ELF-1 (cell line): ENCODE measurements at regions not wholly inside any gene's neighbourhood (a gene's known extent, or its start where the extent isn't known, plus 50 kb on each side); places are given as distances from the start of the nearest gene placed in this dataset.

Experiments
- DNase-seq: peaks from one replicate; pipeline ENCODE4 v3.0.0-alpha.2; 2016; ENCODE audit warnings: low read depth, low spot score

DNA sequence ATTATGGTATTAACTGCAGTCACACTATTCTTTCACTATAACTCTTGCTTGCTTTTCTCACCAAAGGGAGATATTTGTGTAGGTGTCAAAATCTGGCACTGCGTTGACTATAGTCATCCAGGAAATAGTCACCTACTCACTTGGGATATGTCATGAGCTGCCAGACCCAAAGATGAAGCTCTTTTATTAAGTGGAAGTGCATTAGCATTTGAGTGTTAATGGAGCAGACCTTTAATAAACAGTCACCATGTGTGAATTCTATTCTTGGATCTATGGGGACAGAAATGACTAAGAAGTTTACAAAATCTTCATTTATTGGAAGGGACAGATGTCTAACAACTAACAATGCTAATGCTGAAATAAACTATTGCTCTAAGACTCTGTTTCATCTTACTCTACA lies 130.1 kb upstream of the NEDD9 start:
- DNase-seq: no peak

DNA sequence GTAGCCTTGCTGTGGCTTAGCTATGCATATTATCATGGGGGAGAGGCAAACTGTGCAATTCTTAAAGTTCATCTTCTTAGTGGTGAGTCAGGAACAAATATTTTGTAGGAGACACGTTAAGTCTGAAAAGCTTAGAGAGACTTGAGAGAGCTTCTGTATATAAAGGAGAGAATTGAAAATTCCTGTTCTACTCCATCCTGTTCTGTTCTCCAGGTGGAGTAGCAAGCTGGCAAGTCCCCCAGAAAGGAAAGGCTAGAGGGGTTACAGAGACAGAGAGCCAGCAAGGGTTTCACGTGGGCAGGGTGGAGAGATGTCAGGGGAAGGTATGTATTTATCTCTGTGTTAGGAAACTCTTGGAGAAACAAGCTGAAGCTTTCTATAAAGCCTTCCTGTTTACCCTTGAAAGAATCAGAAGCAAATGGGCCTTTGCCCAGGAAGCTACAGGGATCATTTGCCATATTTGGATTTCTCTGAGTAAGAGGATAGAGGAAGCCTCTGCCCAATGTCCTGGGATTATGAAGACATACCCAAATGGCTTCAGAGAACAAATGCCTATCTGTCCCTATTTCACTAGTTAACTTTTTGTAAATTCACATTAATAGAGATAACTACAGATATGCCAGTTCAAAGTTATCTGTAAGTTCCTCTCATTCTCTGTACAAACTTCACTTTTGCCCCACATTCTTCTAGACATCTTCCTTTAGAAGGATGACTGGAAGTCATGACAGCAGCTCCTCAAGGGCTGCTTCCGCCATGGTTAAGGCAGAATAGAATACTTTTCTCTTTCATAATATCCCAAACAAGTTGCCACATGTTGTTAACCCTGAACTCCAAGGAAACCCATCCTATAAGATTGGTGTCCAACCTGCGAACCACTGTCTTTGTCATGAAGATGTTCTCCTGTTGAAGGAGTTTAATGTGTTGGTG lies 126.7 kb upstream of the NEDD9 start:
- no peak for DNase-seq

DNA sequence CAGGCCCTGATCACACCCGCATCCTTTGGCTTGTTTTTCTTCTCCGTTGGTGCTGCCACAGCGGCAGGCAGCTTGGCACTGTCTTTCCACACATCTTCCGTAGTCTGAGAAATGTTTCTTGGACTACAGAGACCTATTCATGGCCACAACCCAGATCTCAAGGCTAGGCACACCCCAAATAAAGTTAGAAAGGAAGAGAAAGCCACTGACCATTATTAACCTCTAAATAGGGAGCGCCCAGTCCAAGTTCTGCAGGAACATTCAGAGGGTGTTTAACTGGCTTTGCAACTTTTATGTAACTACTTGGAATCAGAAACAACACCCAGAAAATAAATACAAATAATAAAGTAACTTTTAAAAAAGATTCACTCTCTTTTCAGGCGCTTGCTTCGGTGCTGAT lies 124.8 kb upstream of the NEDD9 start:
- no peak for DNase-seq

GRCh38 chr6:11356404-11357155 lies 124.1 kb upstream of the NEDD9 start:
- DNase-seq: no peak

GRCh38 chr6:11353921-11354389 lies 121.5 kb upstream of the NEDD9 start:
- no peak for DNase-seq

- DNase-seq: no peak
Measured at GRCh38 chr6:11350294-11350693, 117.8 kb upstream of the NEDD9 start.

- no peak for DNase-seq
Measured at GRCh38 chr6:11349880-11350279, 117.4 kb upstream of the NEDD9 start.

- DNase-seq: no peak
Measured at GRCh38 chr6:11346516-11346915, 114.0 kb upstream of the NEDD9 start.

DNA sequence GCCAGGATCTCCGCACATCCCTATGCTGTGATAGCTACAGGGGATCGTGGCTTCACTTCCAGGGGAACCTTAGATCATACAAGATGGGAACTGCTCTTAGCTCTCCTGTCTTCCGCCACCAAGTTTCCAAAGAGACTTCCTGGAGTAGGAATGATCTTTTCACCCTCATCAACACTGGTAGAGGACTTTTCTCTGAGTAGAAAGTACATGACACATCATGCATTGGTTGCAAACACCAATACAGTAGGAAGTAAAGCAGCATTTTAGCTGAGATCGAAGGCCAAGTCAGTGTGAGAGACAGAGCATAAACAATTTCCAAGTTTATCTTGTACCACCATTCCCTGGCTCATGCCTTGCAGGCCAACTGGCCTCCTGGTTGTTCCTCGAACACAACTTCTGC lies 113.1 kb upstream of the NEDD9 start:
- no peak for DNase-seq

DNA sequence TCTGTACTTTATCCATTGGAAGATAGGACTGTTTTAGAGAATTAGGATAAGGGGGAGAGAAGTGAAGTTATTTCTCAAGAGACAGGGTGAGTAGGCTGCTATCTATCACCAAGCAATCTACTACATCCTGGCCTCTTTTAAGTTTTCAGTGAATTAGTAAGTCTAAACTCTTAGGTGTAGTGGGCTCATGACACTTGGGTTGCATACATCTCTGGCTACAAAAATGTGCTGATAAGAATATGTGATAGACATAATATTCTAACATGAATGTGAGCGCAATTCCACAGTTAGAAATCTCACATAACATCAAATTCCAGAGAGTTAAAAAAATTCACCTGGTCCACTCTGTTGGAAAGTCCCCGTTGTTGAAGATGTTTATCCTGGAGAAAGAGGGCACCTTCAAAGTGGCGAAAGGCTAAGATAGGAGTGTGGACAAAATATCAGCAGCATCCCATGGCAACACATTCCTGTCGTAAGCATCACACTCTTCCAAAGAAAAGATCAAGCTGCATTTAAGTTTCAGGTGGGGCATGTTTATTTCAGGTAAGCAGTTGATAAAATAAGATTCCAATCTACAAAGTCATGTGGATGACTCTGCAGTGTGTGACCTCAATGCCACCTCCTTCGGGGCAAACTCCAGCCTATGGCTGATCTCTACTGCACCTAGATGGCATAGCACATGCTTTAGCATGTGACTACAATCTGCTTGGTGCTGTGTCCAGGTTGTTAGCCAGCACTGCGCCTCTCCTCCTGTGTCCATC lies 111.7 kb upstream of the NEDD9 start:
- DNase-seq: no peak

DNA sequence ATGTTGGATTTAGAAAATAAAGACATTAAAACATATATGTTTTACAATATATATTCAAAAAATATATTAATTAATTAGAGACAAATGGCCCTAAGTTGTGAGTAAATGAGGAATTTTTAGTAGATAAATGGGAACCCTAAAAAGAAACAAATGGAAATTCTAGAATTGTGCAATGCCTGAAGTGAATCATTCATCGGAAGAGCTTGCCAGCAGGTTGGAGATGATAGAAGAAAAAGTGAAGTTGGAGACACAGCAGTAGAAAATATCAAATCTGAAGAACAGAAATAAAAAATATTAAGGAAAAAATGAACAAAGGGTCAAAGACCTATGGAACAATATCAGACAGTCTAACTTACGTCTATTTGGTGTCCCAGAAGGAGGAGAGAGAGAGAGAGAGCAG lies 109.4 kb upstream of the NEDD9 start:
- no peak for DNase-seq

DNA sequence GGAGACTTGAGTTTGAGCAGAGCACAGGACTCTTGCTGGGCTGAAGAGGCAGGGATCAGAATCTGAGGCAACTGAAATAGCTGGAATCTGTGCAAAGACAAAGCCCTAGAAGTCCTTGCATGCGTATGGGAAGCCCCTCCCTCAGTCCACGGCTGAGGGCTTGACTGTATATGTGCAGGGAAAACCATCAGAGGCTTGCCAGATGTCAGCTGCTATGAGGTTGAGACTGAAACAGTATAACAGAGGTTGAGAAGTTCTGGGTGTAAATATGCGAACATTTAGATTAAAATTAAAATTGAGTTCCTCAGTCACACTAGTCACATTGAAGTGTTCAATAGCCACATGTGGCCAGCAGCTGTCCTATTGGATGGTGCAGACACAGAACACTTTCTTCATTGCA lies 108.8 kb upstream of the NEDD9 start:
- DNase-seq: no peak

DNA sequence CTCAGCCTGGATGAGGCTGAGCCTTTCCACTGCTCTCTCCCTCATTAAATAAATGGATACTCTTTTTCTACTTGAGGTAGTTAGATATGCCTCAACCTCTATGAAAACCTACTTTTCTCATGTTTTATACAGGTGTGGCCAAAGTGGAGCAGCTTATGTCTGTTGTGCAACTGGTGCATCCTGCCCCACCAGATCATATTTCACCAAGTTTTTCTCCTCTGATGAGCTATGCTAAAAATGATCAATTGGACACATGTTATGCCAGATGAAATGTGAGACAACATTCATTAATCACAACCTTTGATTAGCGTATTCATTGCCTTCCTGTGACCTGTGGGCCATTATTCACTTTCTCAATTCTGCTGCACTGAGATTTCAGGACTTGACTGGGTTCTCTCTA lies 106.9 kb upstream of the NEDD9 start:
- DNase-seq: no peak

DNA sequence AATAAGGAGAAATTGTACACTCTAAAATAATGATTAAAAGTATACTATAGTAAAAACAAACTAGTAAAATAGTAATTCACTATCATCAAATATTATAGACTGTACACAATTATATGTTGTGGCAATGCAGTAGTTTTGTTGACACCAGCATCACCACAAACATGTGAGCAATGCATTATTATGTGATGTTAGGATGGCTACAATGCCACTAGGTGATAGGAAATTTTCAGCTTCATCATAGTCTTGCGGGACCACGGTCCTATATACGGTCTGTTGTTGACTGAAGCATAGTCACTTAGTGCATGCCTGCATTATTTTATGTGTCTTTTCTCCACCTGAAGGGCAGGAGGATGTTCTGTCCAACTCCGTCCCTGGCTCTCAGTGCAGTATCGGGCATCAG lies 104.8 kb upstream of the NEDD9 start:
- no peak for DNase-seq

DNA sequence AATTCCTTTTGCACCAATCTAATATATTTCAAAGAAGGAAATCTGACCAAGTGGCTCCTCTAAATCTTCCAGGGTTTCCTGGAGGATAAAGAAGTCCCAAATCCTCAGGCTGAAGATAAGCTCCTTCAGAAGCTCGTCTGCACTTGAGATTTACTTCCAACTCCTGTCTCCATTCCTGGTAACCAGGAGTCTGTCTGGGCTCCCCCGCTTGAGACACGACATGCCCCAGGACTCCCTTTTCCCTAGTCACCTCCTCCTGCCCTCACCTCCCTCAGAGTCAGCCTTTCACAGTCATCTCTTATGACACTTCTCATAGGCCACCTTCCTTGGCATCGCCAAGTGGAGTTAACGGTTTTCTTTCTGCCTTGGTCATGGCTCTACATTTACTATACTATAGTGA lies 103.4 kb upstream of the NEDD9 start:
- no peak for DNase-seq

GRCh38 chr6:11333132-11333849 lies 100.8 kb upstream of the NEDD9 start:
- DNase-seq: no peak

- DNase-seq: no peak
Measured at GRCh38 chr6:11332463-11332862, 100.0 kb upstream of the NEDD9 start.

DNA sequence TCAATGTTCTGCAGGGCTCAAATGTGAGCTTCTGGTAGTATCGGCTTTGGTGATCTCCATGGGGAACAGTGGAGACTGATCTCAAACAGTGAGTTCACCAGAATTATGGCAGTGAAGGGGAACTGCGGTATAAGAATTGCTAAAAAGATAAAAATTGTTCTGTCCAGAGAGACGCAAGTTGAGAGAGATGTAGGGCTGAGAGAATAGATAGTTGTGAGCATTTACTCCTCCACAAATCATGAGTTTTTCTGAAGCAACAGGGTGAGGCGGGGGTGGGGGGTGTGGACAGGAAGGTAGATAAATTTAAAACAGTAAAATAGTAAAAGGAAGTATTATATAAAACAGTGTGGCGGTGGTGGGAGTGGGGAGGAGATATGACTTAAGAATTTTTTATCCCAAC lies 98.6 kb upstream of the NEDD9 start:
- DNase-seq: no peak

- DNase-seq: no peak
Measured at GRCh38 chr6:11330413-11330760, 97.9 kb upstream of the NEDD9 start.

GRCh38 chr6:11329726-11330412 lies 97.4 kb upstream of the NEDD9 start:
- DNase-seq: no peak
